ENCODE measurements at regions not wholly inside any gene's neighbourhood (a gene's known extent, or its start where the extent isn't known, plus 50 kb on each side); places are given as distances from the start of the nearest gene placed in this dataset.

- TF ChIP-seq POLR2A (IDR thresholded peaks at IDR 0.05; ENCODE audit: low read depth, low read length): no peak
- TF ChIP-seq POLR2AphosphoS5 (IDR thresholded peaks at IDR 0.05; ENCODE audit: low read depth, low read length): no peak
- TF ChIP-seq SPI1 (IDR thresholded peaks at IDR 0.05; ENCODE audit: low read depth, low read length): no peak
- TF ChIP-seq TAF1 (IDR thresholded peaks at IDR 0.05; ENCODE audit: low read depth, low read length): no peak
Observed at GRCh38 chr13:103523858-103524257, 457.6 kb upstream of the SLC10A2 start.

Measured in GM12891 (cell line).